H1 (cell line): ENCODE measurements at regions not wholly inside any gene's neighbourhood (a gene's known extent, or its start where the extent isn't known, plus 50 kb on each side); places are given as distances from the start of the nearest gene placed in this dataset.

Experiments used
- CREB1 ChIP-seq: IDR thresholded peaks from 2 replicates; pipeline ENCODE4 v1.6.1; 2012; ENCODE audit warnings: inconsistent platforms
- GABPA ChIP-seq: IDR thresholded peaks from 2 replicates; pipeline ENCODE4 v1.6.1; 2011; ENCODE audit warnings: mild to moderate bottlenecking, low read length, moderate library complexity, borderline replicate concordance; ENCODE audit not compliant: insufficient read depth
- GTF2F1 ChIP-seq: IDR thresholded peaks from 2 replicates; pipeline ENCODE4 v1.6.1; 2012; ENCODE audit warnings: low read depth, low read length, improper control_type of control experiment, borderline replicate concordance

DNA sequence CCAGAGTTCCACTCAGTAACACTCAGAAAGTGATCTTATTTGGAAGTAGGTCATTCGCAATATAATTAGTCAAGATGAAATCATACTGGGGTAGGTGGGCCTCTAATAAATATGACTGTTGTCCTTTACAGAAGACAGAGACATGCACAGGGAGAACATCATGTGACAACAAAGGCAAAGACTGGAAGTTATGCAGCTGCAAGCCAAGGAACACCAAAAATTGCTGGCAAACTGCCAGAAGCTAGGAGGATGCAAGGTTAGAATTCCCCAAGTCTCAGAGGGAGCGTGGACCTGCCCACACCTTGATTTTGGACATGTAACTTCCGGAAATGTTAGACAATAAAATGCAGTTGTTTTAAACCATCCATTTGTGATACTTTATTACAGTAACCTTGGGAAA lies 471.5 kb upstream of the AGTR1 start (continued):
- TF ChIP-seq GTF2F1, result no peak
- TF ChIP-seq GABPA, result no peak
- TF ChIP-seq CREB1, result no peak
